NCI-H2196 treated with DMSO at 0.1 percent for 48 hours (cell line): ENCODE measurements at regions not wholly inside any gene's neighbourhood (a gene's known extent, or its start where the extent isn't known, plus 50 kb on each side); places are given as distances from the start of the nearest gene placed in this dataset.

Experiments used
- DNase-seq: peaks from one replicate; lab custom pipeline; 2025; ENCODE audit not compliant: unreplicated experiment; lab: John Stamatoyannopoulos, UW

- no peak for DNase-seq
Observed at GRCh38 chr14:65278589-65278988, 133.9 kb upstream of the FUT8 start.

GRCh38 chr14:65279510-65279909 lies 133.0 kb upstream of the FUT8 start:
- no peak for DNase-seq

GRCh38 chr14:65279958-65280357 lies 132.6 kb upstream of the FUT8 start:
- no peak for DNase-seq

GRCh38 chr14:65280653-65281052 lies 131.9 kb upstream of the FUT8 start:
- DNase-seq = no peak

GRCh38 chr14:65281991-65282895 lies 130.3 kb upstream of the FUT8 start:
- no peak for DNase-seq

GRCh38 chr14:65282896-65283253 lies 129.7 kb upstream of the FUT8 start:
- no peak for DNase-seq

GRCh38 chr14:65286443-65286842 lies 126.1 kb upstream of the FUT8 start:
- no peak for DNase-seq

- DNase-seq = no peak
Observed at GRCh38 chr14:65287264-65288131, 125.0 kb upstream of the FUT8 start.

- no peak for DNase-seq
Observed at GRCh38 chr14:65290830-65291229, 121.7 kb upstream of the FUT8 start.

GRCh38 chr14:65291531-65291930 lies 121.0 kb upstream of the FUT8 start:
- no peak for DNase-seq

- DNase-seq = no peak
Observed at GRCh38 chr14:65294816-65295215, 117.7 kb upstream of the FUT8 start.

GRCh38 chr14:65296402-65296801 lies 116.1 kb upstream of the FUT8 start:
- DNase-seq = no peak

- no peak for DNase-seq
Observed at GRCh38 chr14:65296876-65297275, 115.7 kb upstream of the FUT8 start.

GRCh38 chr14:65297744-65298143 lies 114.8 kb upstream of the FUT8 start:
- no peak for DNase-seq

GRCh38 chr14:65299826-65300225 lies 112.7 kb upstream of the FUT8 start:
- DNase-seq = no peak

- DNase-seq = no peak
Observed at GRCh38 chr14:65301862-65302539, 110.5 kb upstream of the FUT8 start.

- no peak for DNase-seq
Observed at GRCh38 chr14:65302571-65303189, 109.8 kb upstream of the FUT8 start.

- DNase-seq = no peak
Observed at GRCh38 chr14:65303190-65303898, 109.2 kb upstream of the FUT8 start.

- DNase-seq = no peak
Observed at GRCh38 chr14:65303899-65304222, 108.7 kb upstream of the FUT8 start.

- DNase-seq = no peak
Observed at GRCh38 chr14:65304239-65304638, 108.3 kb upstream of the FUT8 start.

- DNase-seq = no peak
Observed at GRCh38 chr14:65304963-65305362, 107.6 kb upstream of the FUT8 start.
